ENCODE measurements at regions not wholly inside any gene's neighbourhood (a gene's known extent, or its start where the extent isn't known, plus 50 kb on each side); places are given as distances from the start of the nearest gene placed in this dataset.

DNA sequence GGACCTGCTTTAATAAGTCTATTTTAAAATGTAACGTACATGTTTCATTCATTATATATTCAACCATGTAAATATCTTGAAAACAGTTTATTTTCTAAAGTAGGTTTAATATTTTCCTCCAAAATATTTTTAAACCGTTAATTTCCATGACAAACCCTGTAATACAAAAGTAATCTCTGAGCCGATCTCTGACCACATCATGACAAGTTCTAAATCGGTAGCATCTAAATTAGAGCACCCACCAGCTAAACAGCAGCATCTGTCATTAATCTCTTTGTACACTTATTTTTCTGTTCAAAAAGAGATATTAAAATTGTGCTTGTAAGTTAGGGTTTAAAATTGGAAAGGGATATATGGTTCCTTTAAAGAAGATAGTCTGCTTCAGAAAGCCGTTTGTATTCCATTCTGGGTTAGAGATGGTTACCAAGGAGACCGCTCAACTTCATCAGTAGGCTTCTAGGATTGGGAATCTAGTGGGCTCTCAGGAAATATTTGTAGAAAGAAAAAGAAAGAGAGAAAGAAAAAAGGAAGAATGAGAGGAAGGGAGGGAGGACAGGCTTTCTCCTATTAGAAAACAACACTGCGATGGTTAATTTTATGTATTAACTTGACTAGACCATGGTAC, 232.5 kb upstream of the FOXN3 start:
- TF ChIP-seq CTCF (IDR thresholded peaks at IDR 0.05) (no peak), ZFX (IDR thresholded peaks at IDR 0.05; ENCODE audit: borderline replicate concordance) (no peak)
